ENCODE measurements at regions not wholly inside any gene's neighbourhood (a gene's known extent, or its start where the extent isn't known, plus 50 kb on each side); places are given as distances from the start of the nearest gene placed in this dataset.
A peak's percentile ranks its signal among the peaks of the same experiment; 100 is the strongest.
"Not testable (repeated sequence)": the region's sequence is repeated elsewhere in the genome, so short reads cannot be mapped to it uniquely, and the experiment has no call there.

DNA sequence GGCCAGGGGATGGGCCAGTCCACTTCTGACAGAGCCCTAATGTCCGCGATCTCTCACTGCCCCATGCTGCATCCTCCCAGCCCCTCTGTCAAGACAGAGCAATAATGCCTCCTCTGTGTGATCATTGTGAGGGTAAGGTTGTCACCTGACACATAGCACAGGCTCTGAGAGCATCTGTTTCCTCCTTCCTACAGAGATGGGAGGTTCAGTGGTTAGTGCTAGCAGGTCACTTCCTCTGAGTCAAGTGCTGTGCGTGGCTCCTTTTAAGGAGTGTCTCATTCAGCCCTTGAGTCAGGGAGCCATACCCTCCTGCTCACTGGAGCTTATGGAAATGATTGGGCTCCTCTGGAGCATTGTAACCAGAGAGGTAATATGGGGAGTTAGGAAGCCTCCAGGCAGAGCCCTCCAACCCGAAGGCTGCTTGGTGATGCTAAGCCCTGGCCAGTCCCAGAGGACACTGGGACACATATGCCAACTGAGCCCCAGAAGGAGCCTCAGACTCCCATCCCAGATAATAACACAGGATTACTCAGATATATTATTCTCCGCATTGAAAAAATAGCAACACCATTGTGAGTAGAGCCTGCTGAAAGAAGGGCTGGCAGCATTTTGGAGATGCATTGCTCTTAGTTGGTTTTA, 189.0 kb downstream of the GALNT1 start:
- peak; percentile 97 for ATAC-seq

DNA sequence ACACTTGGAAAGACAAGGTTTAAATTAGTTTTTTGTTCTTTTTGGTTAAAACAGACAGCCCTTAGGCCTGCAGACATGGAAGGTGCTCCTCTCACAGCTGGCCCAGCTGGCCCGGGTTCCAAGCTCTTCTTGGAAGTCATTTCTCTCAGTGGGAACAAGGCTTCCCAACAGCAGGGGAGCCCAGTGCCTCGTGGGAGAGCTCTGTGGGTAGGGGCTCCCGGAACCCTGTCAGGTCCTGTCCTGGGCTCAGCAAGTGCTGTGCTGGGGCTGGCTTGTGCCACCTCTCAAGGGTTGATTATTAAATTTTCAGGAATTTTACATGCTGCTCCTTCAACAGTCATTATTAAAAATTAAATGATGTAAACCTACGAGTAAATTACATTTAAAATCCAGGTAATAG, 189.6 kb downstream of the GALNT1 start:
- ATAC-seq, result no peak

DNA sequence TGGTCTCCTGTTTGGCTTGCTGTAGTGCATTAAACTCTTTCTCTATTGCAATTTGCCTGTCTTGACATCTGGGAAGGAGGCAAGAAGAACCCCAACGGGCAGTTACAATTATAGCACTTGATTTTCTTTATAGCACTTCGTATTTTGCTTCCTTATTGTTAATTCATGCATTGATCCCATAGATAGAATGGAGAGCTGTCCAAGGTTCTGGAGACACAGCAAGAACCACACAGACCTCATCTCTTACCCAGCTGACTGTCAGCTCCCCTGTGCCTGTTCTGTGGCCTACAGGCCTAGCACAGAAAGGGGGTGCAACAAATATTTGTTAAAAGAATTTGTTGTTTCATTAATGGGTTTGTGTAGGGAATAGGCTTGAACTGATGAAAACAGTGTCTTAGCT, 194.3 kb downstream of the GALNT1 start:
- ATAC-seq, result no peak

DNA sequence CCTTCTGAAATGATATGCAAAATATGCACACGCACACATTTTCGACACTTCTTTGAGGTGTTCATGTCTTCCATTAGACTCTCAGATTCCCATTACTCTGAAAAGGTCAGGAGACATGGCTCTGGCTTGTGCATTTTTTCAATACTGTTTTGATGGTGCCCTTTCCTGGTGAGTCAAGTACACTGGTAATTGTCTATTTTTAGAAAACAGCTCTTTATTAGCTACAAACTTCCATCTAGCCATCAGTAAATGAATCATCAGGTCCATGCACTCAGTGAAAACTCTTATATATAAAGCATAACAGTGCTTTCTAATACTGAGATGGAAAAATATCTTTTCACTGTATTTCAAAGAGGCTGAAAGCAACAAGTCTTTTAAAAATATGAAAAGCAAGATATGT, 194.9 kb downstream of the GALNT1 start:
- ATAC-seq, result no peak

DNA sequence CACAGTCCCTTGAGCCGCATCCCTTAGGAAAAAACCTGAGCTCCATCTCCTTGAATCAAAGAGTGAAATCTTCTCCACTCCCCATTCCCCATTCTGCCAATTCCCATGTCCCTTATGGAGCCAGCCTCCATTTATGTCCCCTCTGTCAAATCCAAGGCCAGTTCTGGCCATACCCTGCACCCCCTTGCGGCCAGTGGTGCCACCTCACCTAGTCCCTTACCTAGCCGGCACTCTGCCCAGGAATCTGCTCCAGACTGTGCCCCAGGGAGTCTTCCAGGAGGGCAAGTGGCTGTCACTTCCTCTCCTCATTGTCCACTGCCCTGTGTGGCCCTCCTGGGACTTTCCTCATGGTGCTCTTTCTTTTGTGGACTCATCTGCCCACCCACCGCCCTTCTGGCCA, 195.4 kb upstream of the RMP24 start:
- ATAC-seq, result no peak

DNA sequence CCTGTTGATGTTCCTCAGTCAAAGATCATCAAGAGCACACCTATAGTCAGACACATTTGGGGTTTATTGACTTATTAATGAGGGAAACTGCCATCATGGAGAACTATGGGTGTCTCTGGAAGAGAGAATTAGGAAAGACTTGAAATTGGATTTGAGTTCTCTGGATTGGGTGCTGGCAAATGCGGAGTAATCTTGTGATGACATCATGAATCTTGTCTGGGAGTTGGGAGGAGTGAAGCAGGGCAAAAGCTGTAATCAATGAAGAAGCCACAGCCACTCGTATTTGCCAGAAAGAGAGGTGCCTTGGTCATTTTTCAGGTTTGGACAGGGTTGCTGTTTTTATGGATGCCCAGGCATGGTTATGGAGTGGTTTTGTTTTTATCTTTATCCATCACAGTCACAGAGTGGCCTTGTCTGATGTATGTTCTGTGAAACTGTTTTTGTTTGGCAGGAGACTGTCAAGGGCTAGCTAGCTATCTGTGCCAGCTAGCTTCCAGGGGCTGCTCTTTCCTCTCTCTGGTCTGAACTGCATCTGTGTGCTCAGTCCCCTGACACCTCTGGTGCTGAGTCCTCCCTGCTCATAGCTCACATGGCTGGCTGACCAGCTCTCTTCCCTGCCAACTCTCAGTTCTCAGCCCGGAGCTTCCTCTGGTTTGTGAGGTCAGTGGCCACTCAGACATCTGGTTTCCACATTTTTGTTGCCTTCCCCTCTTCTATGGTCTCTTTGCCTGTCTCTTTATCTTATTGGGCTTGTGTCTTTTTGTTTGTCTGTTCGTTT, 193.4 kb upstream of the RMP24 start:
- ATAC-seq, result no peak

DNA sequence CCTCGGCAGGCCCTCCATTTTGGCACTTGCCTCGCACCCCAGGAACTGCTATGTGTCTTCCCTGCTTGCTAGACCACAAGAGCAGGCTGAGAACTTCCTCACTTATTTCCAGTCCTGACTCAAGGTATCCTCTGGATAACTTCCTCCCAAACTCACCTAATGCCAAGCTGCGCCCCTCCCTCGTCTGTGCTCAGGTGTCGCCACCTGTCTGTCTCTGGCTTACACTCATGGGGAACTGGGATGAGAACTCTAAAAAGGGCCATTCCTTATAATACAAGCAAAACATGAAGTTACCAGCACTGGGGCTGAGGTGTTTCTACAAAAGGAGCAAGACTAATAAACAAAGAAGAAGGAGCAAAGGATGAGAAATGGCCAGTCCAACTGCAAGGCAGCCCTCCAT, 191.5 kb upstream of the RMP24 start:
- ATAC-seq, result no peak

DNA sequence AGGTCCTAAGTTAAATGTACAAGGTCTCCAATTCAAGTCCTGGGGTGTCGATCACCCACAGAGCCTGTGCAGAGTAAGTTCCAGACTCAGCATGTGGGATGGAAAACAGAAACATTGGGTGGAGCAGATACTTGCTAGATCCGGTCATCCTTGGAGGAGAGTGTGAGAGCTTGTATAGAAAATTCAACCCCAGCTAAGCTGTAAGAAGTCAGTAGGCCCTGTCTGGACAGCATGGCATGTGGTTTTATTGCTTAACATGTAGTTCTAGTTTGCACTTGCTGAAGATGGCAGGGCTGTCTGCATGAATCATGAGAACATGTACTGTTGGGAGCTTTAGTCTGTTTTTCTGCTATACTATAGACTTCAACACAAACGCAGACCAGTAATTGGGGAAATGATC, 189.6 kb upstream of the RMP24 start:
- peak; percentile 64 for ATAC-seq

DNA sequence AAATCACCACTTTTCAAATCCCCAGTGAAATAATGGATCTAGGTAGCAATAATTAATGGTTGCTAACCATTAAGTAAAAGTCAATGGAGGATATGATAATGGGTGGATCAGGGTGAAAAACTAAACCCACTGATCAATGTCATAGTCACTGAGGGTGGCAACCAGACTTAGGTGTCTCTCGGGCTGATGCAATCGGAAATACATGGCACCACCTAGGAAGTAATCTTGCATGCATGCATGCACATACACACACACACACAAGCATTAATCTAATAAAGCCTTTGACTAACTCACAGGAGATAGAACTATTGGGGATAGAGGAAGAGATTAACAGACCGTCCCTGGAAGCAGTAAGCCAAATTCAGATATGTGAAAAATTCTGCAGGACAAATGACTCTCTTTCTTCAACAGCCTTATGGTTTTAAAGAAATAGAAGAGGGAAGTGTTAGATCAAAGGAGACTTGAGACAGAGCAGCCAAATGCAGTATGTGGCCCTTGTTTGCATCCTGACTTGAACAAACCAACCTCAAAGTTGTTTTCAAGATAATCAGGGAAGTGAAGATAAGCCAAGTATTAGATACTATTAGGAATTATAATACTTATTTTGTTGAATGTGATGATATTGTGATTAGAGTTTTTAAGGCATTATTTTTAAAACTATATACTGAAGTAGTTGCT, 186.0 kb upstream of the RMP24 start:
- peak; percentile 59 for ATAC-seq

DNA sequence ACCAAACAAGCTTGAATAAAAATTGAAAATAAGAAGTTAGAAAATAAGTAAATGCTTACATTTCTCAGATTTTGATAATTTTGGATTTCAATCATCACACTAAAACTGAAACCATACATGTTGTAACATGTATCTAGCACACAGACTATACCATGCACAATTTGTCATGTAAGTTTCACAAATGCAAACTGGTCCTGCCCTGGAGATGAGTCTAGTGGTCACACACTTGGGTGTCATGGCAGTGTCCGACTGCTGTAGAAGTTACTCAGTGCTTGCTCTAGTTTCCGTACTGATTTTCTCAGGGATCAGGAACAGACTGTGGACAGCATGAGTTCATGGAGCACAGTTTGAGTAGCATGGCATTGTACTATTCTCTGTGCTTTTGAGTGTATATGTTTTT, 182.9 kb upstream of the RMP24 start:
- no peak for ATAC-seq

DNA sequence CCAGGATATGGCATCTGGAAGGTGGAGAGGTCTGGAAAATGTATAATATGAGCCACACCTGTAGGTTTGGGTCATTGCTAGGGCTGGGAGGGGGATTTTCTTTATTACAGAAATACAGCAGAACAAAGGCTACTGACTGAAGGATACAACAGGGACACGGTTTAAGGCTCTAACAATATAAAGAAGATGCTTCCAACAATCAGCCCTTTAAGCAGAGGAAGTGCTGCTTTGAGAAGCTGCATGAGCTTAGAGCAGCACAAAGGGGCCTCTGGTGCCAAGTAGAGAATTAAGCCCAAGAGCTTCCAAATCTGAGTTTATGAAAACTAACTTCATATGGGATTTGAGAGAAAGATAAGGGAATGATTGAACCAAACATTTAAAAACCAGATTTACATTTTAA, 174.5 kb upstream of the RMP24 start:
- no peak for ATAC-seq

DNA sequence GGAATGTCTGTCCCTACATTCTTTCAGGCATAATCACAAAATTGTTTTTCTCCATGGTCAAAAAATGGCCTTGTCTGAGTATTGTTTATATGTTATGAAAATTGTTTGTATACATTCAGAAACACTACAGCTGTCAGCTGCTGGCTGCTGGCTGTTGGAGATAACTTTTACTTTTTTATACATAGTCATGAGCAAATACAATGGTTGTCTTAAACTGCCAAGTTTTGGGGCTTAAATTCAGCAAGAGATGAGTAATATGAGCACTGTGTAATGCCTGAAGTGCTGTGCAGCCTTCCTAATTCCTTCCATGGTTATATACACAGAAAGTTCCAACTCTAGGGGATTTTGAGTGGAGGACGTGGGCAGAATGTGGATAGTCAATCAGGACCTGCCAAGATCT, 168.9 kb upstream of the RMP24 start:
- no peak for ATAC-seq

DNA sequence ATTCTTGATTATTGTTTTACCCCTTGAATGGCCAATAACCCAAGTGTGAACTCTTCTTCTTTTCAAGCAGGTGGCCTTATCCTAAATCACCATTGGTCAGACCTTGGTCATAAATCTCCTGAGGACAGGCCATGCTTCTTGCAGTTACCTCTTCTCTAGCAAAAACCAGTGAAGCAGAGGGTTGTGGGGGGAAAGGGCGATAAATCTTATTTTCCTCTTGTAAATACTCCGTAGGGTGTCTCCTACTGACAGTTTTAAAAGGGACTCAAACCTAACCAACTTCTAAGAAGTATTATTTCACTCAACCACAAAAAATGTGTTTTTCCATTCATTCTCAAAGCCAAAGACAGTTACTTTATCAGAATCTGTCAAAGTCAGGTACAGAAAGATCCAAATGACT, 168.1 kb upstream of the RMP24 start:
- ATAC-seq, result no peak

DNA sequence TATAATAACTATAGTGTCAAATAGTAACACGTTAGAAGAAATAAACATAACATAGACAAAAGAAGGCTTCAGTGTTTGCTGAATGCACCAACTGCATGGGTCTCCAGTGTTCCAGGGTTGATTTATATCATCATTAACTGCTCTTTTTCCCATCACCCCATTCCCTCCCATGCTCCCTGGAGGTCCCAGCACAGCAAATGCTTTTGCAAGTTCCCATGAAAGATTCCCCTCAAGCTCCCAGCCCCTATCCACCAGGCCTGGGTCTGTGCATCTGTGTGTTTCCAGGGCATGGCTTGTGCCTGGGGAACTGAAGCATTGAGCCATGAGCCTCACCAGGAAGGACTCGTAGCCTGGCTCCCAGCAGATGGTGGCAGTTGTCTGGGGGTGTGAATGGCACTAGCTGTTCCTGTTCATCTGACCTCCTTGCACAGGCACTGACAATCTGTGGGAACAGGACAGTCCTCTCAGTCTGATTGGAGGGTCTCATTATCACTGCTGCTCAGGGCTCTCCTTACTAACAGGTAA, 164.6 kb upstream of the RMP24 start:
- ATAC-seq, result no peak

DNA sequence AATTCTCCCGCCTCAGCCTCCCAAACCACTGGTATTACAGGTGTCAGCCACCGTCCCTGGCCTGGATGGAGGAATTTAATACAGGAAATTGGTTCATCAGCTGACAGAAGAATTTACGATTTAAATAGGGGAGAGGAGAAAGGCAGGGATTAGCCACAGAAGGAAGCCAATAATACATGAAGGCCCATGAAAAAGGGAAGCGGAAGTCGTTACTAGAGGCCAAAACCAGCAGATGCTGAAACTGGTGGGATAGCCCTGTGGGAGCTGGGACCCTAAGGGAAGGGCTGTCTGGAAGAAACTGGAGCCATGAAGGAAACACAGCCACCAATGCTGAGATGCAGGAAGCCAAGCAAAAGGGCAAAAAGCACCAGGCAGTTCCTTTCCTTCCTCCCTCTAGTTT, 163.7 kb upstream of the RMP24 start:
- no peak for ATAC-seq

DNA sequence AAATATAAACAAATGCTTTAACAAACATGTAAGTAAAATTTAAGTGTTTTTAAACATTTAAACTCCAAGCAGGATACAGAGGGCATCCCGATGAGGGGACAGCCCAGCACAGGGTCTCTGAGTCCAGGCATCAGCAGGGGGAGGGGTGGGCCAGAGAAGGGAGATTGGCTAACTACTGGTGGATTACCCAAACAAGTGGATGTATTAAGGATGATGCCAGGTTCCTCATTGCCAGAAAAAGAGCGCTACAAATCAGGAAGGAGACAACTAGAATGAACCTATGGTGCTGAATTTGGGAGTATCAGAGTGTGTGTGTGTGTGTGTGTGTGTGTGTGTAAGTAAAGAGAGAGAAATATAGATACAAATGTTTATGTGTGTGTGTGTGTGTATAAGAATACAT, 162.0 kb upstream of the RMP24 start:
- ATAC-seq, result no peak

DNA sequence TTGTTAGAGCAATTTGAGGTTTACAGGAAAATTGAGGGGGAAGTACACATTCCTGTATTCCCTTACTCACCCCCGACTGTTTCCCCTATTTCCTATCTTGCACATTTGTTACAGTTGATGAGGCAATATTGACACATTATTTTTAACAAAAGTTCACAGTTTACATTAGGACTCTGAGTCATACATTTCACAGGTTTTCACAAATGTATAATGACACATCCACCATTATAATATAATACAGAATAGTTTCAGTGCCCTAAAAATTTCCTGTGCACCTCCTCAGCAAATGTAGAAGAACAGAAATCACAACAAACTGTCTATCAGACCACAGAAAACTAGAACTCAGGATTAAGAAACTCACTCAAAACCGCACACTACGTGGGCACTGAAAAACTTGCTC, 160.6 kb upstream of the RMP24 start:
- peak; percentile 80 for ATAC-seq

DNA sequence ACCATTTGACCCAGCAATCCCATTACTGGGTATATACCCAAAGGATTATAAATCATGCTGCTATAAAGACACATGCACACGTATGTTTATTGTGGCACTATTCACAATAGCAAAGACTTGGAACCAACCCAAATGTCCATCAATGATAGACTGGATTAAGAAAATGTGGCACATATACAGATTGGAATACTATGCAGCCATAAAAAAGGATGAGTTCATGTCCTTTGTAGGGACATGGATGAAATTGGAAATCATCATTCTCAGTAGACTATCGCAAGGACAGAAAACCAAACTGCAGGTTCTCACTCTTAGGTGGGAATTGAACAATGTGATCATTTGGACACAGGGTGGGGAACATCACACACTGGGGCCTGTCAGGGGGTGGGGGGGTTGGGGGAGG, 157.5 kb upstream of the RMP24 start:
- ATAC-seq, result not testable (repeated sequence)

DNA sequence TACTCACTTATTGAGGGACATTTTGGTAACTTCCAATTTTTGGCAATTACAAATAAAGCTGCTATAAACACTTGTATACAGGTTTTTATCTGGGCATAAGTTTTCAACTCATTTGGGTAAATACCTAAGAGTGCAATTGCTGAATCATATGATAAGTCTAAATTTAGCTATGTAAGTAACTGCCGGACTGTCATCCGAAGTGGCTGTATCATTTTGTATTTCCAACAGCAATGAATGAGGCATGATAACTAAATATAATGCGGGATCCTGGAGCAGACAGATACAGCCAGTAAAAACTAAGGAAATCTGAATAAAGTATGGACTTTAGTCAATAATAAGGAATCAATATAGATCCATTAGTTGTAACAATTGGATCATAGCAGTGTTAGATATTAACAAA, 156.5 kb upstream of the RMP24 start:
- ATAC-seq, result no peak

DNA sequence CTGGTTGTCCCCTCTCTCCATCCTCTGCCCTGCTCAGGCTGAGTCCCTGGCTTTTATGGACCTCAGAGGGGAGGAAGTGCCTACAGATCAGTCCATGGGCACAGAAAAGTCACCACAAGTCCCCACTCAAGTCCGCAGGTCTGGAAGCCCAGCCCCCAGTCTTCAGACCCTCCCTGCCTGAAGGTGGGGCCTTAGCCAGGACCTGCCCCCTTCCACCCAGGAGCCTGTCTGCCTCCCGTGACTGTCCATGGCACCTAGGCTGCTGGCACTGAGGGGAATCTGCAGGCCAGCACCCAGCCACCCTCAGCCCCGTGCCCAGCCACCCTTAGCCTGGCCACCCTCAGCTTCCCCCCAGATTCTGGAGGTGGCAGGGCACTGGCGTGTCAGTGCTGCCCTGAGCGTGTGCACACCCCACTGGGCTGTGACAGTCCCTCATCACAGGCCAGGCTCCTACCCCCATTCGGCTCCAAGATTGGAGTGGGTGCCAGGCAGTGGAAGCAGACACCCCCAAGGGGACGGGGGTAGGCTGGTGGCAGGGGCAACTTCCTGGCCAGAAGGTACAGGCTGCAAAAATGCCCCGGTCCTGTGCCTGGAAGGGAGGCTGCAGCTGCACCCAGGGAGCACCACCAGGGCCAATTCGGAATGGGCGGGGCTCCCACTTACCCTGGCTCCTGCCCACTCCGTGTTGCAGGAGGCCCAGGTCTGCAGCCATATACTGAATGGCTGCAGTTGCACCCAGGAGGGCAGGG, 154.7 kb upstream of the RMP24 start:
- no peak for ATAC-seq

DNA sequence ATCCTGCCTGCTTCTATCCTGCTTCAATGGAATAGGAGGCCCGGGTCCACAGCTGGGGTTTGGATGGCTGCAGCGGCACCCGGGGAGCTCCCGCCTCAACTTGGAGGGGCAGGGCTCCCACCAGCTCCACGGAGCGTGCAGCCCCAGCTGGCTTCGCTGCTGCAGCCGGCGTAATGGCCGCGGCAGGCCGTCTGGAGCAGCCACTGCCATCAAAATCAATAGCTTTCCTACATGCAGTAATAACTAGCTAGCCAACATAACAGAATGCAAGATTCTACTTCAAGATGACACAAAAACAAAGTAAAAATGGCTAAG, 154.2 kb upstream of the RMP24 start:
- no peak for ATAC-seq

DNA sequence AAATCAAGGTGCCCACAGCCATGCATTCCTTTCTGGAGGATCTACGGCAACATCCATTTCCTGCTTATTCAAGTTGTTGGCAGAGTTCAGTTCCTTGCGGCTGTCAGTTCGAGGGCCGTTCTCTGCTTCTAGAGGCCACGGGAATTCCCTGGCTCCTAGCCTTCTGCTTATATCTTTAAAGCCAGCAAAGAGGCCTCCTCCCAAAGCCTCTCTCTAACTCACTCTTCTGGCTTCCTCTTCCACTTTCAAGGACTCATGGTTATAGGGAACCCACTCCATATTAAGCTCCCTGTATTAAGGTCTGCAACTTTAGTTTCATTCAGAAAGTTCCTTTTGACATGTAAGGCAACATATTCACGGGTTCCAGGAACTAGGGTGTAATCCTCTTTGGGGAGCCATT, 150.1 kb upstream of the RMP24 start:
- ATAC-seq, result no peak

DNA sequence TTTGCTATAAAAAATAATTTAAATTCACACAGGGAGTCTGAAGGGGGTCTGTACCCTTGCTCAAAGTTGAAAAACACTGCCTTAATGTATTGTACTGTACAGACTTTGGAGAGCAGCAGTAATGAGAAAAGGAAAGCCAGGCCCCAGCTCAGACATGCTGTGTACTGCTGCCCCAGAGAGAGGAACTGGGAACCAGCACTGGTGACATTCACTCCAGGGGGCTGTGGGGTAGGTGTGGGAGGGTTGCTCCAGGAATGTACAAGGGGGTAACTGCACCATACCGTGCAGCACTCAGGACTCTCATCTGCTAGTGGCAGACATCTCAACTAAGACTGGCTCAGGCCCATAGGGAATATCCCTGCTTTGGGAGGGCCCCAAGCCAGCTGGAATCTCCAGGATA, 146.0 kb upstream of the RMP24 start:
- ATAC-seq, result peak; percentile 32

Measured in esophagus mucosa (tissue), 1 donor.